D721Med (cell line): ENCODE measurements at regions not wholly inside any gene's neighbourhood (a gene's known extent, or its start where the extent isn't known, plus 50 kb on each side); places are given as distances from the start of the nearest gene placed in this dataset.
"Not testable (repeated sequence)": the region's sequence is repeated elsewhere in the genome, so short reads cannot be mapped to it uniquely, and the experiment has no call there.

Source experiments
- DNase-seq: peaks from one replicate; pipeline ENCODE4 v3.0.0; 2011; ENCODE audit warnings: low spot score; ENCODE audit not compliant: insufficient read length
- FAIRE-seq: peaks from 2 replicates; lab custom pipeline; 2011; peaks lifted over from hg19 to GRCh38; lab: Jason Lieb, UNC

DNA sequence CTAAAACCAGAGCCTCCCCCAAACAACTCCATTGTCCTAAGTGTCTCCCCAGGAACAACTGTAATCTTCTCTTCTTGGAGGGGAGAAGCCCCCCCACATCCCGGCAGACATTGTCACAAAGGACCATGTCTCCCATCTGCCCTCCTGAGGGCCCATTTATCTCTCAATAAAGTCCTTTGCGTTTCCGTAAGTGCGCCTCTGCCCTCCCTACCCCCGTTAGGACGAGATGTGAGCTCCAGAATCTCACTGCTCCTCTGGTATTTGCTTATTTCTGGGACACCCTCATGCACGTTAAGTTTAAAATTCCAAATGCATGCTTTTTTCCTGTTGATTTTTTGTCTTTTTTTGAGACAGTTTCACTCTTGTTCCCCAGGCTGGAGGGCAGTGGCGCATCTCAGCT lies 52.3 kb upstream of the SFSWAP start:
- DNase-seq, FAIRE-seq: not testable (repeated sequence)

DNA sequence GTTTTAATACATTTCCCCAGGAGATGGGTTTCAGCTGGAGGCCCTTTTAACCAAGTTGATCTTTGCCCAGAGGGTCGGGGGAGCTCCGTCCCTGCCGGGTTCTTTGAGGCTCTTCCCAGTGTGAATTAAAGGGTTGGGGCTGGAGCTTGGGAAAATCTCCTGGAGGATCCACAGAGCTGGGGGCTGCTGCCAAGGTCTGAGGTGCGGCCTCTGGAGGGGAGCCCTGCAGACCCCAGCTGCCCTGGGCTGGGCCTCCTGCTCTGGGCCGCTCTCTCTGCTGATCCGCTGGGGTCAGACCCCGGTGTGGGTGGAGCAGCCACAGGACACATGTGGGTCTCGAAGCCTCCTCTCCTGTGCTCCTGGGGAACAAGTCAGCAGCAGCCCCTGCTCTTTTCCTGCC lies 51.4 kb upstream of the SFSWAP start:
- FAIRE-seq, DNase-seq: not testable (repeated sequence)

DNA sequence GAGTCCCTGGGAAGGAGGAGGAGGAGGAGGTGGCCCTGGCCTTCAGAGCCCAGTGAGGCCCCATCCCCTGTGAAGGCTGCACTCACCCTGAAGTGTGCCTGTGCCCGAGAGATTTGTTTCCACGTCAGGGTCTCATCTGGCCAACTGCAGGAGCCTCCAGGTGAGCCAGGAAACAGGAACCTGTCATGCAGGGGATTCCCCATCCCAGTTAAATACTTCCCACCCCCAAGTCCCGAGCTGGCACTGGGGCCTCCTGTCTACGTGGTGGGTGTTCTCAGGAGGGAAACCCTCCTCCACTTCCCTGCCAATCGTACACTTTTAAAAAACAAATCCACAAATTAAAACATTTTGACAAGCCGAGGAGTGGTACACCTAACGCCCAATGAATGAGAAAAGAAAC lies 50.9 kb upstream of the SFSWAP start:
- FAIRE-seq, DNase-seq: not testable (repeated sequence)

DNA sequence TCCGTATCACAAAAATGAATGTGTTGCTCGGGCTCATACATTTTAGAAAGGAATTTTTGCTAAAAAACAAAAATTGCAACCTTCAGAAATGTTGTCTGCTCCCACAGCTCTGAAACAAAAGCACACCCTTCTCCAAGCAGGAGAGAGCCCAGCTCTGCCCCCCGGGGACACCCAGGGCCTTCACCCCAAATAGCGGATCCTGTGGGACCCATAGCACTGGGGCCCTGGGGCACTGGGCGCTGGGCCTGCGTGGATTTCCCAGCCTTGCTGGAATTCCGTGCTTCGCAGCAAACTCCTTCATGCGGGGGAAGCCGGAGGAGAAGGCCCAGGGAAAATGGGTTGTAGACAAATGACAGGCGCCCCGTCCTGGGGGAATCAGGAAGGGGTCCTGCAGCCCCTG lies 50.5 kb upstream of the SFSWAP start:
- not testable (repeated sequence) for DNase-seq, FAIRE-seq
